DOHH2 (cell line): ENCODE measurements at regions not wholly inside any gene's neighbourhood (a gene's known extent, or its start where the extent isn't known, plus 50 kb on each side); places are given as distances from the start of the nearest gene placed in this dataset.

ENCODE experiments used
- H3F3A ChIP-seq: fragments of 200-600 bp; sonication (generic), shearing (Covaris generic); 2 replicates; pipeline ENCODE4 v1.6.0; 2016; ENCODE audit warnings: antibody characterized with exemption, mild to moderate bottlenecking; ENCODE audit not compliant: control insufficient read depth, insufficient read depth
- H3K27ac ChIP-seq: fragments of 200-600 bp; sonication (generic); 2 replicates; pipeline ENCODE4 v1.5.1; 2014; ENCODE audit warnings: low read depth, mild to moderate bottlenecking, low read length, moderate library complexity
- H3K27me3 ChIP-seq: fragments of 200-600 bp; sonication (generic); 2 replicates; pipeline ENCODE4 v1.6.1; 2014; ENCODE audit warnings: mild to moderate bottlenecking, low read length, mixed read lengths; ENCODE audit not compliant: control insufficient read depth
- H3K36me3 ChIP-seq: fragments of 200-600 bp; sonication (generic); 2 replicates; pipeline ENCODE4 v1.6.1; 2014; ENCODE audit warnings: mild to moderate bottlenecking, low read length, moderate library complexity, mixed read lengths; ENCODE audit not compliant: control insufficient read depth
- H3K4me1 ChIP-seq: fragments of 200-600 bp; sonication (generic); 2 replicates; pipeline ENCODE4 v1.6.1; 2014; ENCODE audit warnings: mild to moderate bottlenecking, low read length, mixed read lengths; ENCODE audit not compliant: control insufficient read depth
- H3K4me2 ChIP-seq: fragments of 200-600 bp; sonication (generic); 2 replicates; pipeline ENCODE4 v1.6.0; 2014; ENCODE audit warnings: mild to moderate bottlenecking, low read length, moderate library complexity
- H3K4me3 ChIP-seq: fragments of 200-600 bp; sonication (generic); 2 replicates; pipeline ENCODE4 v1.5.1; 2014; ENCODE audit warnings: mild to moderate bottlenecking, low read length, mixed read lengths
- H3K79me2 ChIP-seq: fragments of 200-600 bp; sonication (generic); 2 replicates; pipeline ENCODE4 v1.6.1; 2014; ENCODE audit warnings: mild to moderate bottlenecking, low read length, mixed read lengths; ENCODE audit not compliant: control insufficient read depth
- H3K9me2 ChIP-seq: fragments of 200-600 bp; sonication (generic); replicated peaks from 2 replicates; pipeline ENCODE4 v1.6.1; 2014; ENCODE audit warnings: mild to moderate bottlenecking, low read length, mixed read lengths; ENCODE audit not compliant: control insufficient read depth
- H3K9me3 ChIP-seq: fragments of 200-600 bp; sonication (generic); 2 replicates; pipeline ENCODE4 v1.6.1; 2014; ENCODE audit warnings: antibody characterized with exemption, low read length, mixed read lengths; ENCODE audit not compliant: control insufficient read depth, insufficient read depth
- H4K20me1 ChIP-seq: fragments of 200-600 bp; sonication (generic); 2 replicates; pipeline ENCODE4 v1.6.0; 2014; ENCODE audit warnings: low read depth, mild to moderate bottlenecking, antibody characterized with exemption, low read length, moderate library complexity; ENCODE audit not compliant: control insufficient read depth, insufficient read depth
- CTCF ChIP-seq: fragments of 200-600 bp; sonication (generic); IDR thresholded peaks from one replicate; pipeline ENCODE4 v1.5.1; 2014; ENCODE audit warnings: antibody characterized with exemption, mild to moderate bottlenecking, low read depth, low read length; ENCODE audit not compliant: poor library complexity, severe bottlenecking
- EZH2phosphoT487 ChIP-seq: fragments of 200-600 bp; sonication (generic); IDR thresholded peaks from 2 replicates; pipeline ENCODE4 v1.6.1; 2017; ENCODE audit warnings: borderline replicate concordance, mild to moderate bottlenecking, antibody characterized with exemption, low read length, moderate library complexity, mixed read lengths

- H3F3A ChIP-seq, result no peaks in the 10 kb centered on the region
- no peak overlapping the region for H3K4me2 ChIP-seq
- TF ChIP-seq CTCF (no peak), EZH2phosphoT487 (no peak)
- H3K36me3 ChIP-seq, result no peaks in the 10 kb centered on the region
- H3K79me2 ChIP-seq, result no peaks in the 10 kb centered on the region
- H3K9me2 ChIP-seq, result no peaks in the 10 kb centered on the region
- no peaks in the 10 kb centered on the region for H3K9me3 ChIP-seq
- H3K27me3 ChIP-seq, result no peaks in the 10 kb centered on the region
- H4K20me1 ChIP-seq, result no peaks in the 10 kb centered on the region
- H3K27ac ChIP-seq, result no peak overlapping the region
- H3K4me1 ChIP-seq, result no peaks in the 10 kb centered on the region
- no peak overlapping the region for H3K4me3 ChIP-seq
Measured at GRCh38 chr20:10730629-10731183, 56.9 kb upstream of the JAG1 start.

GRCh38 chr20:10731190-10731965 lies 57.6 kb upstream of the JAG1 start:
- no peak overlapping the region for H3K27ac ChIP-seq
- no peaks in the 10 kb centered on the region for H3K9me3 ChIP-seq
- no peaks in the 10 kb centered on the region for H3F3A ChIP-seq
- no peaks in the 10 kb centered on the region for H3K36me3 ChIP-seq
- TF ChIP-seq EZH2phosphoT487 (no peak), CTCF (no peak)
- H3K79me2 ChIP-seq, result no peaks in the 10 kb centered on the region
- H3K4me3 ChIP-seq, result no peak overlapping the region
- no peaks in the 10 kb centered on the region for H3K27me3 ChIP-seq
- H3K9me2 ChIP-seq, result no peaks in the 10 kb centered on the region
- H3K4me1 ChIP-seq, result no peaks in the 10 kb centered on the region
- H3K4me2 ChIP-seq, result no peak overlapping the region
- no peaks in the 10 kb centered on the region for H4K20me1 ChIP-seq

- H3K4me3 ChIP-seq, result no peak overlapping the region
- no peaks in the 10 kb centered on the region for H3K9me3 ChIP-seq
- no peaks in the 10 kb centered on the region for H3K79me2 ChIP-seq
- no peaks in the 10 kb centered on the region for H3K9me2 ChIP-seq
- H3F3A ChIP-seq, result no peaks in the 10 kb centered on the region
- no peaks in the 10 kb centered on the region for H3K4me1 ChIP-seq
- H3K36me3 ChIP-seq, result no peaks in the 10 kb centered on the region
- H4K20me1 ChIP-seq, result no peaks in the 10 kb centered on the region
- TF ChIP-seq CTCF (no peak), EZH2phosphoT487 (no peak)
- no peaks in the 10 kb centered on the region for H3K27me3 ChIP-seq
- H3K27ac ChIP-seq, result no peak overlapping the region
- H3K4me2 ChIP-seq, result no peak overlapping the region
Measured at GRCh38 chr20:10733122-10733521, 59.3 kb upstream of the JAG1 start.
